HL-60 (cell line): ENCODE measurements at regions not wholly inside any gene's neighbourhood (a gene's known extent, or its start where the extent isn't known, plus 50 kb on each side); places are given as distances from the start of the nearest gene placed in this dataset.

Source experiments
- GABPA ChIP-seq: IDR thresholded peaks from 2 replicates; pipeline ENCODE4 v1.6.1; 2012; ENCODE audit warnings: low read depth
- POLR2AphosphoS5 ChIP-seq: IDR thresholded peaks from 2 replicates; pipeline ENCODE4 v1.6.1; 2012; ENCODE audit warnings: low read depth
- SPI1 ChIP-seq: IDR thresholded peaks from 2 replicates; pipeline ENCODE4 v1.6.1; 2012; ENCODE audit warnings: low read depth, mild to moderate bottlenecking, borderline replicate concordance
- TF ChIP-seq, protein P1 (sequence below): IDR thresholded peaks from one replicate; pipeline ENCODE4 v1.5.1; 2011; ENCODE audit warnings: low read length, control low read depth, inconsistent platforms; ENCODE audit not compliant: insufficient read depth
- TF ChIP-seq, protein P2 (sequence below): IDR thresholded peaks from 2 replicates; pipeline ENCODE4 v1.6.1; 2012; ENCODE audit warnings: low read depth; ENCODE audit not compliant: insufficient replicate concordance

DNA sequence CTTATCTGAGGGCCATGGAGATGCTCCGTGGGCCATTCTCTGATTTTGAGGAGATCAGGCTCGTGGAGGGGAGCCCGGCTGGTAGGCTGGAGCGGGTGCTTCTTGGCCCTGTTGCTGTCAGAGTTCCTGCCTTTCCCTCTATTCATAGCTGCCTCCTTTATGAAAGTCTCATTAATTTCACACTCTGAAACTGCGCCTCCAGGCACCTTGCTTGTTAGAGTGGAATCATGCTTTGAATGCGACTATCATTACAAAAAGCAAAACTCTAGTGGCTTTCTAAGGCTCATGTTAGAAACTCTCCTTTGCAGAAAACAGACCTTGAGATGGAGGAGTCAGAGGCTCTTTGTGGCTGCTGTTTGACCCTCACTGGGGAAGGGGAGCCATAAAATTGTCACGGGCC, 131.0 kb upstream of the SNTG2 start:
- TF ChIP-seq, protein P1, sequence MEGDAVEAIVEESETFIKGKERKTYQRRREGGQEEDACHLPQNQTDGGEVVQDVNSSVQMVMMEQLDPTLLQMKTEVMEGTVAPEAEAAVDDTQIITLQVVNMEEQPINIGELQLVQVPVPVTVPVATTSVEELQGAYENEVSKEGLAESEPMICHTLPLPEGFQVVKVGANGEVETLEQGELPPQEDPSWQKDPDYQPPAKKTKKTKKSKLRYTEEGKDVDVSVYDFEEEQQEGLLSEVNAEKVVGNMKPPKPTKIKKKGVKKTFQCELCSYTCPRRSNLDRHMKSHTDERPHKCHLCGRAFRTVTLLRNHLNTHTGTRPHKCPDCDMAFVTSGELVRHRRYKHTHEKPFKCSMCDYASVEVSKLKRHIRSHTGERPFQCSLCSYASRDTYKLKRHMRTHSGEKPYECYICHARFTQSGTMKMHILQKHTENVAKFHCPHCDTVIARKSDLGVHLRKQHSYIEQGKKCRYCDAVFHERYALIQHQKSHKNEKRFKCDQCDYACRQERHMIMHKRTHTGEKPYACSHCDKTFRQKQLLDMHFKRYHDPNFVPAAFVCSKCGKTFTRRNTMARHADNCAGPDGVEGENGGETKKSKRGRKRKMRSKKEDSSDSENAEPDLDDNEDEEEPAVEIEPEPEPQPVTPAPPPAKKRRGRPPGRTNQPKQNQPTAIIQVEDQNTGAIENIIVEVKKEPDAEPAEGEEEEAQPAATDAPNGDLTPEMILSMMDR, result no peak
- TF ChIP-seq, protein P2, sequence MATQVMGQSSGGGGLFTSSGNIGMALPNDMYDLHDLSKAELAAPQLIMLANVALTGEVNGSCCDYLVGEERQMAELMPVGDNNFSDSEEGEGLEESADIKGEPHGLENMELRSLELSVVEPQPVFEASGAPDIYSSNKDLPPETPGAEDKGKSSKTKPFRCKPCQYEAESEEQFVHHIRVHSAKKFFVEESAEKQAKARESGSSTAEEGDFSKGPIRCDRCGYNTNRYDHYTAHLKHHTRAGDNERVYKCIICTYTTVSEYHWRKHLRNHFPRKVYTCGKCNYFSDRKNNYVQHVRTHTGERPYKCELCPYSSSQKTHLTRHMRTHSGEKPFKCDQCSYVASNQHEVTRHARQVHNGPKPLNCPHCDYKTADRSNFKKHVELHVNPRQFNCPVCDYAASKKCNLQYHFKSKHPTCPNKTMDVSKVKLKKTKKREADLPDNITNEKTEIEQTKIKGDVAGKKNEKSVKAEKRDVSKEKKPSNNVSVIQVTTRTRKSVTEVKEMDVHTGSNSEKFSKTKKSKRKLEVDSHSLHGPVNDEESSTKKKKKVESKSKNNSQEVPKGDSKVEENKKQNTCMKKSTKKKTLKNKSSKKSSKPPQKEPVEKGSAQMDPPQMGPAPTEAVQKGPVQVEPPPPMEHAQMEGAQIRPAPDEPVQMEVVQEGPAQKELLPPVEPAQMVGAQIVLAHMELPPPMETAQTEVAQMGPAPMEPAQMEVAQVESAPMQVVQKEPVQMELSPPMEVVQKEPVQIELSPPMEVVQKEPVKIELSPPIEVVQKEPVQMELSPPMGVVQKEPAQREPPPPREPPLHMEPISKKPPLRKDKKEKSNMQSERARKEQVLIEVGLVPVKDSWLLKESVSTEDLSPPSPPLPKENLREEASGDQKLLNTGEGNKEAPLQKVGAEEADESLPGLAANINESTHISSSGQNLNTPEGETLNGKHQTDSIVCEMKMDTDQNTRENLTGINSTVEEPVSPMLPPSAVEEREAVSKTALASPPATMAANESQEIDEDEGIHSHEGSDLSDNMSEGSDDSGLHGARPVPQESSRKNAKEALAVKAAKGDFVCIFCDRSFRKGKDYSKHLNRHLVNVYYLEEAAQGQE, result no peak
- TF ChIP-seq POLR2AphosphoS5 (no peak), SPI1 (no peak), GABPA (no peak)
